SK-N-MC (cell line): ENCODE measurements at regions not wholly inside any gene's neighbourhood (a gene's known extent, or its start where the extent isn't known, plus 50 kb on each side); places are given as distances from the start of the nearest gene placed in this dataset.

ENCODE experiments used
- EZH2 ChIP-seq: fragments of 200-600 bp; sonication (generic); IDR thresholded peaks from one replicate; pipeline ENCODE4 v1.6.1; 2017; ENCODE audit warnings: antibody characterized with exemption
- FOXP2 ChIP-seq: optimal IDR thresholded peaks from 2 replicates; pipeline ENCODE3; 2011; ENCODE audit warnings: mild to moderate bottlenecking, moderate library complexity; ENCODE audit not compliant: insufficient read depth; ENCODE audit errors: extremely low read length, control extremely low read depth
- POLR2AphosphoS5 ChIP-seq: IDR thresholded peaks from 2 replicates; pipeline ENCODE4 v1.6.1; 2012; ENCODE audit warnings: mild to moderate bottlenecking, low read depth, low read length, borderline replicate concordance

- no peak for TF ChIP-seq POLR2AphosphoS5
- no peak for TF ChIP-seq EZH2
- no peak for TF ChIP-seq FOXP2
Measured at GRCh38 chrX:54641530-54641929, 111.5 kb downstream of the GNL3L start.
